Adrenal gland (tissue), 9 donors: ENCODE measurements at regions not wholly inside any gene's neighbourhood (a gene's known extent, or its start where the extent isn't known, plus 50 kb on each side); places are given as distances from the start of the nearest gene placed in this dataset.

Experiments used
- DNase-seq, 7 donors: peaks; one replicate each; pipeline ENCODE4 v3.0.0-alpha.2; 2019 to 2020
- H3K27ac ChIP-seq, 5 donors: fragments of 200-600 bp; sonication (generic) in 4 of 5; 1 replicate in 3 of 5; 2 replicates in 2 of 5; pipeline versions ENCODE4 v1.5.1 to v1.8.0; 2016 to 2020; ENCODE audit warnings: mild to moderate bottlenecking in 1 of 5
- H3K27me3 ChIP-seq: fragments of 200-600 bp; 2 replicates; pipeline ENCODE4 v1.8.0; 2021
- H3K36me3 ChIP-seq, 2 donors: fragments of 200-600 bp; replicated peaks in 1 of 2; 1 replicate in 1 of 2; 2 replicates in 1 of 2; pipeline versions ENCODE4 v1.5.1 to v1.8.0; 2018 to 2022
- H3K4me1 ChIP-seq, 2 donors: fragments of 200-600 bp; replicated peaks in 1 of 2; 1 replicate in 1 of 2; 2 replicates in 1 of 2; pipeline versions ENCODE4 v1.5.1 to v1.8.0; 2018 to 2021
- H3K4me3 ChIP-seq, 4 donors: fragments of 200-600 bp; sonication (generic) in 3 of 4; one replicate each; pipeline ENCODE4 v1.5.1; 2016 to 2018
- H3K9me3 ChIP-seq, 3 donors: fragments of 200-600 bp; sonication (generic) in 1 of 3; replicated peaks in 1 of 3; 1 replicate in 2 of 3; 2 replicates in 1 of 3; pipeline versions ENCODE4 v1.5.1 to v1.8.0; 2016 to 2021
- CTCF ChIP-seq, 6 experiments: fragments of 450-650 bp in 4 of 6; fragments of 200-600 bp in 2 of 6; sonication (generic) in 1 of 6; IDR thresholded peaks; 1 replicate in 5 of 6; 2 replicates in 1 of 6; pipeline versions ENCODE4 v1.5.1 to v1.8.0; 2016 to 2021; ENCODE audit warnings: antibody characterized with exemption in 6 of 6, mild to moderate bottlenecking in 2 of 6, moderate library complexity in 1 of 6
- POLR2A ChIP-seq, 2 donors: fragments of 450-650 bp; IDR thresholded peaks; one replicate each; pipeline ENCODE4 v1.6.1; 2017; ENCODE audit warnings: antibody characterized with exemption in 2 of 2, mild to moderate bottlenecking in 2 of 2, moderate library complexity in 1 of 2
- WGBS, 4 donors: extraction: QIAGEN DNeasy Blood & Tissue Kit in 2 of 4; methylation state at CpG; one replicate each; pipeline versions ENCODE4 v1.1.5 to v1.1.7; 2013 to 2017; 5-methylcytosine and 5-hydroxymethylcytosine counted together
- intact Hi-C, 2 donors: fragments of 100-400 bp; cut with DNase I; formaldehyde crosslinking; loops; one replicate each; pipeline versions ENCODE4 v1.14.1 to v1.15.0; 2022 to 2023
- donor health status: healthy with polysubstance abuse.
- donor health status: Bipolar disorder and iron deficiency.
- donor health status: DM: yes; HTN: yes; CAD: no.
- donor health status: DM: no; HTN: no; CAD: no.
- donor health status: DM: no; HTN: no; CAD: no.

- H3K27me3 ChIP-seq: peaks cover 8% of the 10 kb centered on the region
- TF ChIP-seq POLR2A (IDR thresholded peaks at IDR 0.05) (no peak), CTCF (IDR thresholded peaks at IDR 0.05) (no peak)
- no peaks in the 10 kb centered on the region for H3K4me1 ChIP-seq
- no peaks in the 10 kb centered on the region for H3K36me3 ChIP-seq
- H3K27ac ChIP-seq: no peak overlapping the region
- intact Hi-C loops: no loop called here
- no peaks in the 10 kb centered on the region for H3K9me3 ChIP-seq
- no peak overlapping the region for H3K4me3 ChIP-seq
- DNase-seq: no peak
- WGBS, 4 donors: 71 to 92% (median 83%) methylated on average over 1 of the region's 1 CpG
Measured at GRCh38 chr11:44468345-44468988, 97.0 kb upstream of the CD82 start.

DNA sequence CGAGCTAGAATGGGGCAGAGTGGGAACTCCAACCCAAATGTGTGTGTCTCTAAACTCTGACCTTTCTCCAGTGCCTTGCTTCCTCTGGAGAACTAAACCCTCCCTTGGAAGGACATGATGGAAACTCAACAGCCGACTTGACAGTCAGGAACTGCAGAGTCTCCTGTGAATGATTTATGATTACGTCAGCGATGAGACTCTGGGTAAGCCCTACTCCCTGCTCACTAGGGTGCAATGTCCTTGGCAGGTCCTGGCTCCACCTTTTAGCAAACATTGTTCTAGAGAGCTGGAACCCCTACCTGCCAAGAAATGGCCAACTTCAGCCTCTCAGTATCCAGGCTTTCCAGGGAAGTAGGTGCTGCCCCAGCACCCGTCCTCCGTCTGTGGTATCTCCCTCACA is 96.1 kb upstream of the CD82 start:
- DNase-seq: no peak
- intact Hi-C loops: no loop called here
- Histone ChIP-seq H3K9me3 (no peaks in the 10 kb centered on the region), H3K27ac (no peak overlapping the region), H3K36me3 (no peaks in the 10 kb centered on the region), H3K4me3 (no peak overlapping the region), H3K27me3 (peaks cover 8% of the 10 kb centered on the region), H3K4me1 (no peaks in the 10 kb centered on the region)
- WGBS, 4 donors: 49 to 59% (median 53%) methylated on average over 4 to 6 of the region's 6 CpGs
- TF ChIP-seq CTCF (IDR thresholded peaks at IDR 0.05): no peak
- TF ChIP-seq POLR2A (IDR thresholded peaks at IDR 0.05): no peak

DNA sequence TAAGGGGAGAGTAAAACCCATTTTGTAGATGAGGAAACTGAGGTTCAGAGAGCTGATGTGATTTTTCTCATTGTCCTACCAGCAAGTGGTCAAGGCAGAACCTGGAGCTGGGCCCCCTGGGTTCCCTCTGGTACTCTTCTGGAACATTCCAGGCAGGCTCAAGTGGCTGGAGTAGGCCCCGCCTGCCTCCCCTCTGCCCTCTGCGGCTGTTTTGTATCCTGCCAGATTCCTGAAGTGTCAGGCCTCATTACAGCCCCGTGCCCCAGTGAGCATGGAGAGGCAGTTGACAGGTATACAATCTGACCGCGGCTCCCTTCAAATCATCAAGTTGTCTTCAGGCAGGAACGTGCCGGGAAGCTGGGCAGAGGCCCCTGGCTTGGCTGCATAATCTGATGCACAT is 94.6 kb upstream of the CD82 start:
- no peak for DNase-seq
- no peak overlapping the region for H3K27ac ChIP-seq
- no peak overlapping the region for H3K4me3 ChIP-seq
- H3K27me3 ChIP-seq: peaks cover 8% of the 10 kb centered on the region
- WGBS, 4 donors: 53 to 76% (median 55%) methylated on average over 4 to 7 of the region's 7 CpGs
- H3K36me3 ChIP-seq: no peaks in the 10 kb centered on the region
- intact Hi-C loops: no loop called here
- no peak for TF ChIP-seq CTCF (IDR thresholded peaks at IDR 0.05)
- no peak for TF ChIP-seq POLR2A (IDR thresholded peaks at IDR 0.05)
- no peaks in the 10 kb centered on the region for H3K9me3 ChIP-seq
- no peaks in the 10 kb centered on the region for H3K4me1 ChIP-seq

GRCh38 chr11:44471603-44472002 is 93.9 kb upstream of the CD82 start:
- no peaks in the 10 kb centered on the region for H3K4me1 ChIP-seq
- no peaks in the 10 kb centered on the region for H3K36me3 ChIP-seq
- peaks cover 12% of the 10 kb centered on the region for H3K27me3 ChIP-seq
- no peak overlapping the region for H3K4me3 ChIP-seq
- DNase-seq: no peak
- TF ChIP-seq POLR2A (IDR thresholded peaks at IDR 0.05) (no peak), CTCF (IDR thresholded peaks at IDR 0.05) (no peak)
- WGBS, 4 donors: 58 to 88% (median 81%) methylated on average over 3 of the region's 3 CpGs
- no peak overlapping the region for H3K27ac ChIP-seq
- intact Hi-C loops: no loop called here
- no peaks in the 10 kb centered on the region for H3K9me3 ChIP-seq
